ENCODE measurements at regions not wholly inside any gene's neighbourhood (a gene's known extent, or its start where the extent isn't known, plus 50 kb on each side); places are given as distances from the start of the nearest gene placed in this dataset.

DNA sequence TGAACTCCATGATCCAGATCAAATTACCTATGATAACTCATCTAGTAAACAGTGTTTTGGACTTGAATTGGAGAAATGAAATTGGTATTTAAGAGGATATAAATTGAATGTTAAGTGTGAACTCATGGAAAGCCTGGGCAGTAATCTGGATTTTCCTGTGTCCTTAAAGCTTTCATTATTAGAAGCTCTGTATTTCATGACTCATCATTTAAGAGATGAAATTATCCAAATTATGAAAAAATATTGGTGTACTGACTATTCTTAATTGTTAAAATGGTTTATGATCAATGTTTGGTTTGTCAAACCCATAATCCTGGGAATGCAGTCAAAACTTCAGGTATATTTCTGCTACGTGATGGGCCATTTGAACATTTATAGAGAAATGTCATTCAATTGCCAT lies 332.2 kb upstream of the ST6GAL2 start:
- no peaks in the 10 kb centered on the region for H3K27me3 ChIP-seq (ENCODE audit: control insufficient read depth, low read length)
- TF ChIP-seq, protein P1, sequence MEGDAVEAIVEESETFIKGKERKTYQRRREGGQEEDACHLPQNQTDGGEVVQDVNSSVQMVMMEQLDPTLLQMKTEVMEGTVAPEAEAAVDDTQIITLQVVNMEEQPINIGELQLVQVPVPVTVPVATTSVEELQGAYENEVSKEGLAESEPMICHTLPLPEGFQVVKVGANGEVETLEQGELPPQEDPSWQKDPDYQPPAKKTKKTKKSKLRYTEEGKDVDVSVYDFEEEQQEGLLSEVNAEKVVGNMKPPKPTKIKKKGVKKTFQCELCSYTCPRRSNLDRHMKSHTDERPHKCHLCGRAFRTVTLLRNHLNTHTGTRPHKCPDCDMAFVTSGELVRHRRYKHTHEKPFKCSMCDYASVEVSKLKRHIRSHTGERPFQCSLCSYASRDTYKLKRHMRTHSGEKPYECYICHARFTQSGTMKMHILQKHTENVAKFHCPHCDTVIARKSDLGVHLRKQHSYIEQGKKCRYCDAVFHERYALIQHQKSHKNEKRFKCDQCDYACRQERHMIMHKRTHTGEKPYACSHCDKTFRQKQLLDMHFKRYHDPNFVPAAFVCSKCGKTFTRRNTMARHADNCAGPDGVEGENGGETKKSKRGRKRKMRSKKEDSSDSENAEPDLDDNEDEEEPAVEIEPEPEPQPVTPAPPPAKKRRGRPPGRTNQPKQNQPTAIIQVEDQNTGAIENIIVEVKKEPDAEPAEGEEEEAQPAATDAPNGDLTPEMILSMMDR (IDR thresholded peaks at IDR 0.05; ENCODE audit: low read depth, low read length, poor library complexity, severe bottlenecking) = no peak
- TF ChIP-seq EZH2phosphoT487 (IDR thresholded peaks at IDR 0.05; ENCODE audit: borderline replicate concordance, low read length) = no peak
- H4K20me1 ChIP-seq (ENCODE audit: control insufficient read depth, insufficient read depth, low read depth, low read length) = no peaks in the 10 kb centered on the region
- no peaks in the 10 kb centered on the region for H3K79me2 ChIP-seq (ENCODE audit: control insufficient read depth, low read length)
- no peaks in the 10 kb centered on the region for H3K4me1 ChIP-seq (ENCODE audit: control insufficient read depth, low read length)
- H3F3A ChIP-seq (ENCODE audit: control insufficient read depth, insufficient read depth) = no peaks in the 10 kb centered on the region
- H3K4me2 ChIP-seq (ENCODE audit: low read length) = no peak overlapping the region
- H3K9me3 ChIP-seq (ENCODE audit: control insufficient read depth, insufficient read depth, low read length) = no peaks in the 10 kb centered on the region
- no peaks in the 10 kb centered on the region for H3K9me2 ChIP-seq (replicated peaks; ENCODE audit: control insufficient read depth, low read length)
- no peaks in the 10 kb centered on the region for H3K36me3 ChIP-seq (ENCODE audit: control insufficient read depth, low read length)
- H3K27ac ChIP-seq (ENCODE audit: low read depth, low read length) = no peak overlapping the region
- H3K4me3 ChIP-seq (ENCODE audit: low read length) = no peak overlapping the region

DNA sequence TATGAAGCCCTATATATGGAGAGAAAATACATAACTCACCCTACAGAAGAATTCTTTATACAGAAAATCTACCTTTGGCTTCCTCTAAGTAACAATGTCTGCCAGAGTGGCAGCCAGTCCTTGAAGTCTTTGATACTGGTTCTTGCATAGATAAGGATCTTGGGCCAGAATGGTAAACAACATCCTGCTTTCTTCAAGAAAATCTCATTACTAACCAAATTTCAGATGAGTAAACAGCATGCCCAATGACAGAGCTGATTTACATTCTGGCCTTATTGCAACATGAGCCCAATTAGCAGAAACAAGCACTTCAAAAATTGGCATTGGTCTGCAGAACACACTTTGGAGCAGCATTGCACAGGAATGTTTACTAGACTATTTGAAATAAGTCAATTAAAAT lies 336.5 kb upstream of the ST6GAL2 start:
- no peaks in the 10 kb centered on the region for H3K36me3 ChIP-seq (ENCODE audit: control insufficient read depth, low read length)
- no peaks in the 10 kb centered on the region for H3F3A ChIP-seq (ENCODE audit: control insufficient read depth, insufficient read depth)
- no peaks in the 10 kb centered on the region for H3K9me3 ChIP-seq (ENCODE audit: control insufficient read depth, insufficient read depth, low read length)
- H4K20me1 ChIP-seq (ENCODE audit: control insufficient read depth, insufficient read depth, low read depth, low read length) = no peaks in the 10 kb centered on the region
- no peaks in the 10 kb centered on the region for H3K4me1 ChIP-seq (ENCODE audit: control insufficient read depth, low read length)
- H3K9me2 ChIP-seq (replicated peaks; ENCODE audit: control insufficient read depth, low read length) = no peaks in the 10 kb centered on the region
- H3K27me3 ChIP-seq (ENCODE audit: control insufficient read depth, low read length) = no peaks in the 10 kb centered on the region
- no peaks in the 10 kb centered on the region for H3K79me2 ChIP-seq (ENCODE audit: control insufficient read depth, low read length)
- H3K27ac ChIP-seq (ENCODE audit: low read depth, low read length) = no peak overlapping the region
- no peak overlapping the region for H3K4me2 ChIP-seq (ENCODE audit: low read length)
- TF ChIP-seq, protein P1 (IDR thresholded peaks at IDR 0.05; ENCODE audit: low read depth, low read length, poor library complexity, severe bottlenecking) = no peak
- TF ChIP-seq EZH2phosphoT487 (IDR thresholded peaks at IDR 0.05; ENCODE audit: borderline replicate concordance, low read length) = no peak
- H3K4me3 ChIP-seq (ENCODE audit: low read length) = no peak overlapping the region

DNA sequence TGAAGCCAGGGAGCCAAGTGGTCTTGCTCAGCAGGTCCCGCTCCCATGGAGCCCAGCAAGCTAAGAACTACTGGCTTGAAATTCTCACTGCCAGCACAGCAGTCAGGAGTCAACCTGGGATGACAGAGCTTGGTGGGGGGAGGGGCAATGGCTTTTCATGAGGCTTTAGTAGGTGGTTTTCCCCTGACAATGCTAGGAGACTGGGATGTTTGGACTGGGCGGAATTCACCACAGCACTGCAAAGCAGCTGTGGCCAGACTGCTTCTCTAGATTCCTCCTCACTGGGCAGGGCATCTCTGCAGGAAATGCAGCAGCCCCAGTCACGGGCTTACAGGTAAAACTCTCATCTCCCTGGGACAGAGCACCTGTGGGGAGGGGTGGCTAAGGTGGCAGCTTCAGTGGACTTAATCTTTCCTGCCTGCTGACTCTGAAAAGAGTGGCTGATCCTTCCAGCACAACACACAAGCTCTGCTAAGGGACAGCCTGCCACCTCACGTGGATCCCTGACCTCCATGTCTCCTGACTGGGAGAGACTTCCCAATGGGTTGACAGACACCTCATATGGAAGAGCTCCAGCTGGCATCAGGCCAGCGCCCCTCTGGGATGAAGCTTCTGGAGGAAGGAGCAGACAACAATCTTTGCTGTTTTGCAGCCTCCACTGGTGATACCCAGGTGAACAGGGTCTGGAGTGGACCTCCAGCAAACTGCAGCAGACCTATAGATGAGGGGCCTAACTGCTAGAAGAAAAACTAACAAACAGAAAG lies 349.7 kb upstream of the ST6GAL2 start:
- Histone ChIP-seq H3K36me3 (ENCODE audit: control insufficient read depth, low read length) (no peaks in the 10 kb centered on the region), H3K9me3 (ENCODE audit: control insufficient read depth, insufficient read depth, low read length) (0 out of 2 replicates have a peak, but pooled peaks cover 7% of the 10 kb centered on the region), H3K4me2 (ENCODE audit: low read length) (no peak overlapping the region), H4K20me1 (ENCODE audit: control insufficient read depth, insufficient read depth, low read depth, low read length) (no peaks in the 10 kb centered on the region), H3K27ac (ENCODE audit: low read depth, low read length) (no peak overlapping the region), H3K4me1 (ENCODE audit: control insufficient read depth, low read length) (no peaks in the 10 kb centered on the region), H3K4me3 (ENCODE audit: low read length) (no peak overlapping the region), H3K9me2 (replicated peaks; ENCODE audit: control insufficient read depth, low read length) (no peaks in the 10 kb centered on the region), H3K79me2 (ENCODE audit: control insufficient read depth, low read length) (no peaks in the 10 kb centered on the region), H3K27me3 (ENCODE audit: control insufficient read depth, low read length) (no peaks in the 10 kb centered on the region), H3F3A (ENCODE audit: control insufficient read depth, insufficient read depth) (no peaks in the 10 kb centered on the region)
- no peak for TF ChIP-seq EZH2phosphoT487 (IDR thresholded peaks at IDR 0.05; ENCODE audit: borderline replicate concordance, low read length)

DNA sequence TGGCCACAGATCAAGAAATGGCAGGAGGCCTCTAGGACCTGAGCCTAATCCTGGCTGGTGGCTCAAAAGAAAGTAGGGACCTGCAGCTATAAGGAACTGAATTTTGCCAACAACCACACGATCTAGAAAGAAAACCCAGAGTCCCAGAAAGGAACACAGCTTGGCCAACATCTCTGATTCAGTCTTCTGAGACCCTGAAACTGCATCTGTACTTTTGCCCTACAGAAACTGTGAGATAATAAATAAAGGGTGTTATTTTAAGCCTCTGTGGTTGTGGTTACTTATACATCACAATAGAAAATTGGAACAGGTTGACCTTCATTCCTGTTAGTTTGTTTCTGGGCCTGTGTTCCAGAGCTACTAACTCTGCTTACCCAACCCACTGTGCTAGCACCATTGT lies 356.8 kb upstream of the ST6GAL2 start:
- Histone ChIP-seq H4K20me1 (ENCODE audit: control insufficient read depth, insufficient read depth, low read depth, low read length) (no peaks in the 10 kb centered on the region), H3K79me2 (ENCODE audit: control insufficient read depth, low read length) (no peaks in the 10 kb centered on the region), H3F3A (ENCODE audit: control insufficient read depth, insufficient read depth) (no peaks in the 10 kb centered on the region), H3K4me2 (ENCODE audit: low read length) (no peak overlapping the region), H3K4me3 (ENCODE audit: low read length) (no peak overlapping the region), H3K4me1 (ENCODE audit: control insufficient read depth, low read length) (no peaks in the 10 kb centered on the region), H3K9me3 (ENCODE audit: control insufficient read depth, insufficient read depth, low read length) (no peaks in the 10 kb centered on the region), H3K36me3 (ENCODE audit: control insufficient read depth, low read length) (no peaks in the 10 kb centered on the region), H3K9me2 (replicated peaks; ENCODE audit: control insufficient read depth, low read length) (no peaks in the 10 kb centered on the region), H3K27me3 (ENCODE audit: control insufficient read depth, low read length) (no peaks in the 10 kb centered on the region), H3K27ac (ENCODE audit: low read depth, low read length) (no peak overlapping the region)
- TF ChIP-seq, protein P1 (IDR thresholded peaks at IDR 0.05; ENCODE audit: low read depth, low read length, poor library complexity, severe bottlenecking) = no peak
- TF ChIP-seq EZH2phosphoT487 (IDR thresholded peaks at IDR 0.05; ENCODE audit: borderline replicate concordance, low read length) = no peak
